Astrocyte (in vitro differentiated cells and primary cell): ENCODE measurements at regions not wholly inside any gene's neighbourhood (a gene's known extent, or its start where the extent isn't known, plus 50 kb on each side); places are given as distances from the start of the nearest gene placed in this dataset.

Experiments
- DNase-seq: peaks from one replicate; pipeline ENCODE4 v3.0.0-alpha.2; 2010; ENCODE audit warnings: low read depth
- FAIRE-seq: peaks from 2 replicates; lab custom pipeline; 2011; peaks lifted over from hg19 to GRCh38; lab: Jason Lieb, UNC
- H2AFZ ChIP-seq: 2 replicates; pipeline ENCODE4 v1.6.0; 2012; ENCODE audit warnings: low read depth, low read length, inconsistent platforms
- H3K27ac ChIP-seq: 2 replicates; pipeline ENCODE4 v1.5.1; 2011; ENCODE audit warnings: low read depth, low read length, inconsistent platforms
- H3K27me3 ChIP-seq: 2 replicates; pipeline ENCODE4 v1.6.0; 2011; ENCODE audit warnings: low read length, inconsistent platforms; ENCODE audit not compliant: insufficient read depth
- H3K36me3 ChIP-seq: 2 replicates; pipeline ENCODE4 v1.5.1; 2011; ENCODE audit warnings: low read length, inconsistent platforms; ENCODE audit not compliant: insufficient read depth
- H3K4me1 ChIP-seq: 2 replicates; pipeline ENCODE4 v1.5.1; 2011; ENCODE audit warnings: low read length, inconsistent platforms; ENCODE audit not compliant: insufficient read depth
- H3K4me2 ChIP-seq: 2 replicates; pipeline ENCODE4 v1.6.0; 2012; ENCODE audit warnings: low read length, inconsistent platforms
- H3K4me3 ChIP-seq: 2 replicates; pipeline ENCODE4 v1.5.1; 2011; ENCODE audit warnings: low read depth, mild to moderate bottlenecking, low read length, inconsistent platforms; ENCODE audit not compliant: insufficient read depth
- H3K79me2 ChIP-seq: 2 replicates; pipeline ENCODE4 v1.6.0; 2012; ENCODE audit warnings: mild to moderate bottlenecking, low read length, inconsistent platforms; ENCODE audit not compliant: insufficient read depth
- H3K9ac ChIP-seq: 2 replicates; pipeline ENCODE4 v1.6.0; 2012; ENCODE audit warnings: mild to moderate bottlenecking, low read length, inconsistent platforms
- H3K9me3 ChIP-seq: 2 replicates; pipeline ENCODE4 v1.5.1; 2012; ENCODE audit warnings: low read depth, mild to moderate bottlenecking, low read length, inconsistent platforms; ENCODE audit not compliant: insufficient read depth
- H4K20me1 ChIP-seq: 2 replicates; pipeline ENCODE4 v1.6.0; 2012; ENCODE audit warnings: low read length, inconsistent platforms; ENCODE audit not compliant: insufficient read depth
- H3K27ac Mint-ChIP-seq: one replicate; pipeline ENCODE4 v1.8.0; 2021; ENCODE audit warnings: mild to moderate bottlenecking, mixed read lengths; ENCODE audit not compliant: unreplicated experiment
- H3K27me3 Mint-ChIP-seq: one replicate; pipeline ENCODE4 v1.8.0; 2021; ENCODE audit warnings: low read depth, mixed read lengths; ENCODE audit not compliant: unreplicated experiment
- H3K36me3 Mint-ChIP-seq: one replicate; pipeline ENCODE4 v1.8.0; 2021; ENCODE audit warnings: low read depth, mixed read lengths; ENCODE audit not compliant: unreplicated experiment
- H3K4me1 Mint-ChIP-seq: one replicate; pipeline ENCODE4 v1.8.0; 2021; ENCODE audit warnings: low read depth, mixed read lengths; ENCODE audit not compliant: unreplicated experiment
- H3K4me3 Mint-ChIP-seq: one replicate; pipeline ENCODE4 v1.8.0; 2021; ENCODE audit warnings: mild to moderate bottlenecking, moderate library complexity, mixed read lengths; ENCODE audit not compliant: unreplicated experiment
- H3K9me3 Mint-ChIP-seq: one replicate; pipeline ENCODE4 v1.8.0; 2021; ENCODE audit warnings: mild to moderate bottlenecking, mixed read lengths; ENCODE audit not compliant: unreplicated experiment
- CTCF ChIP-seq: IDR thresholded peaks from 2 replicates; pipeline ENCODE4 v1.5.1; 2011; ENCODE audit warnings: low read depth, mild to moderate bottlenecking, inconsistent platforms, low read length, moderate library complexity; ENCODE audit not compliant: insufficient read depth
- EZH2 ChIP-seq: IDR thresholded peaks from 2 replicates; pipeline ENCODE4 v1.6.1; 2012; ENCODE audit warnings: mild to moderate bottlenecking, low read length, inconsistent platforms; ENCODE audit not compliant: insufficient read depth

GRCh38 chr12:102542816-102543440 is 62.6 kb upstream of the IGF1 start:
- no peak for FAIRE-seq
- Mint-ChIP-seq H3K4me3 (no peak overlapping the region), H3K27me3 (no peaks in the 10 kb centered on the region), H3K36me3 (no peaks in the 10 kb centered on the region), H3K27ac (no peak overlapping the region), H3K9me3 (no peaks in the 10 kb centered on the region), H3K4me1 (peaks cover 46% of the 10 kb centered on the region)
- Histone ChIP-seq H3K27ac (no peak overlapping the region), H3K9me3 (no peaks in the 10 kb centered on the region), H3K79me2 (no peaks in the 10 kb centered on the region), H3K36me3 (no peaks in the 10 kb centered on the region), H3K4me1 (peaks cover 8% of the 10 kb centered on the region), H2AFZ (no peak overlapping the region), H3K9ac (no peak overlapping the region), H3K4me2 (no peak overlapping the region), H4K20me1 (no peaks in the 10 kb centered on the region), H3K4me3 (no peak overlapping the region), H3K27me3 (no peaks in the 10 kb centered on the region)
- DNase-seq, result no peak
- TF ChIP-seq CTCF (no peak), EZH2 (no peak)

- H3K9me3 Mint-ChIP-seq, result no peaks in the 10 kb centered on the region
- no peak for TF ChIP-seq EZH2
- TF ChIP-seq CTCF, result no peak
- no peak overlapping the region for H3K9ac ChIP-seq
- DNase-seq, result no peak
- H3K9me3 ChIP-seq, result no peaks in the 10 kb centered on the region
- H2AFZ ChIP-seq, result no peak overlapping the region
- H3K4me1 ChIP-seq, result peaks cover 11% of the 10 kb centered on the region
- no peaks in the 10 kb centered on the region for H3K27me3 ChIP-seq
- H3K4me1 Mint-ChIP-seq, result peaks cover 48% of the 10 kb centered on the region
- no peaks in the 10 kb centered on the region for H3K27me3 Mint-ChIP-seq
- no peak overlapping the region for H3K4me2 ChIP-seq
- no peaks in the 10 kb centered on the region for H4K20me1 ChIP-seq
- H3K36me3 Mint-ChIP-seq, result no peaks in the 10 kb centered on the region
- H3K36me3 ChIP-seq, result no peaks in the 10 kb centered on the region
- H3K4me3 Mint-ChIP-seq, result no peak overlapping the region
- peak overlapping the region; percentile 9 for H3K27ac Mint-ChIP-seq
- no peaks in the 10 kb centered on the region for H3K79me2 ChIP-seq
- no peak for FAIRE-seq
- no peak overlapping the region for H3K4me3 ChIP-seq
- no peak overlapping the region for H3K27ac ChIP-seq
Measured at GRCh38 chr12:102540815-102541385, 60.5 kb upstream of the IGF1 start.
